ENCODE measurements at regions not wholly inside any gene's neighbourhood (a gene's known extent, or its start where the extent isn't known, plus 50 kb on each side); places are given as distances from the start of the nearest gene placed in this dataset.

DNA sequence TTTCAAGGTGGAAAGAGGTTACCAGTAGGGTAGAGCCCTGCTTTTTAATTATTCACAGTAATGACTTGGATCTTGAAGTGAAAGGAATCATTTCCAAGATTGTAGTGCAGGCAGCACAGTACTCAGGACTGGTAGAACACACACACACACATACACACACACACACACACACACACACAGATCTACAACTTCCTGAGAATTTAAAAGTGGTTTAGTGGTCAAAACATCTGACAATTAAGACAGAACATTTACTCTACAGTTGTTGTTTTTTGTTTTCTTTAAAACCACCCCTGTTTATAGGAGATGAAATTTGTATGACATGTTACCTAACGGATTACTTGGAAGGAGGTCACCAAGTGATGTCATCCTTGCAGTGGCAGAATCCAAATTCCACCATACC lies 146.7 kb upstream of the VRK2 start:
- no peak for DNase-seq

DNA sequence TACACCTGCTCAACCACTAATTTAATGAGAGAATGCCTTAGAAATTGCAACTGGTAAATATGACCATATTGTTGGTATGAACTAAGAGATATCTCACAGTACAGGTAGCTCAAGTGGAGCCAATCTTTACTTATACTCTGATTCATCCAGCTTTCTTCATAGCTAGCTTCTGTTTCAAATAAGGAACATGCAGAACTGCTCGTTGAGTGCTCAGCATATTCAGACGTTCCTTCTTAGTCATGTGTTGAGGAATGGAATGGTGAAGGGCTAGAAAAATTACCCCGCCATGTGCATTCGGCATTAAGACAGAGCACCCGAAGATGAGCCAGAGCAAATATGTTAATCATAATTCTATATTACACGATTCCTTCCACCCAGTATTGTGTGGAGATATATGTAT lies 144.0 kb upstream of the VRK2 start:
- DNase-seq, result no peak

DNA sequence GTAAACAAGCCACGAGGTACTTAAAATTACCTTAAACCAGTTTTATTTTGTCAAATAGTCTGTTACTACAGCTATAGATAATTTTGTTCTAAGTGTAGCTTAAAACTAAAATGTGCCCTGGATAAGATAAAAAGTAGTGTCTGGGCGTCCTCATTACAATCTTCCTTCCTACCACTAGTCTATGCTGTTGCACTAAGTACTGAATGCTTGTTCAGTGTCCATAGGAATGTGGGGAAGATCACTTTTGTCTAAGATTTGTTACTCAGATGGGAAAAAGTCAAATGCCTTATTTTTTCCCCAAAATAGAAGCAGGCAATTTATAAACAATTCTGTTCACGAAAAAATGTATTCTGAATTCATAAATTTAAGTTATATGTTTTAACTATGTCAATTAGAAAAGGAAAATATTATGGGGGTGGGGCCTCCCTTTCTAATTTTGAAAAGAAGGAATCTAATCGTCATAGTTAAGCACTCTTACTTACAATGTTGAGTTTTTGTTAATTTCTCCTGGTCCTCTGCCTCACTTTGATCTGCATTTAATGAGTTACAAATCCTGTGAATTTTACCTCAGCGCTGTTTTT lies 140.4 kb upstream of the VRK2 start:
- DNase-seq, result no peak

DNA sequence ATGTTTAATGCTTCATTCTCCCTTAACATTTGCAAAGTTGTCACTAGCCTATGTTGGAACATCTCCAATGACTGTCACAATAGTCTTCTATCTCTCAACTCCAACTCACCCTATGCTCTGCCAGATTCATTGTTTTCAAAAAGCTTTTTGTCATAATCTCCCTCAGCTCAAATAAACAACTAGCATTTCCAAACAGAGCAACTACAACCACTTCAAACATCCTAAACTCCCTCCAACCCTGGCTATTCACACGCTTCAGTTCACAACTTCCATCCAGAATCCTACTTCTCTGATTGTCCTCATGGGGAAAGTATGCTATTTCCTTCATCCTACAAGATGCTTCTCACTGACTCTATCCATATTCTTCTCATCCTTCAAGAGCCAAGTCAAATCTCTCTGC lies 139.2 kb upstream of the VRK2 start:
- no peak for DNase-seq

DNA sequence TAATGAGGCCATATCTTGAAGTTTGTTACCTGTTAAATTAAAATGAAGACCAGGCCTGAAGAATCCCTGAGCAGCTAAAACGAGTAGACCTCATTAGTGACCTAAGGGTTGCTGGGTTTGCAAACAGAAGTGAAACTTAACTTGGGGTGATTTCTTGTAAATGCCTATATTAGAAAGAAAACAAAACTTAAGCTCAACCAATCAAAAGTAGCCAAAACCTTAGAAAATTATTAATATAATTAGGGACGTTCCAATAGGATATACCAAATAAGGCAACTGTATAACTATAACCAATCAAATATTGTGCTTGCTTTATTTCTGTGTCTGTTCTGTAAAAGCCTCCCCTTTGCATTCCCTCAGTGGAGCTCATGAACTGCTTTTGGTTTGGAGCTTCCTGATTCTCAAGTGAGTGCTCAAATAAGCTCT lies 137.9 kb upstream of the VRK2 start:
- no peak for DNase-seq

DNA sequence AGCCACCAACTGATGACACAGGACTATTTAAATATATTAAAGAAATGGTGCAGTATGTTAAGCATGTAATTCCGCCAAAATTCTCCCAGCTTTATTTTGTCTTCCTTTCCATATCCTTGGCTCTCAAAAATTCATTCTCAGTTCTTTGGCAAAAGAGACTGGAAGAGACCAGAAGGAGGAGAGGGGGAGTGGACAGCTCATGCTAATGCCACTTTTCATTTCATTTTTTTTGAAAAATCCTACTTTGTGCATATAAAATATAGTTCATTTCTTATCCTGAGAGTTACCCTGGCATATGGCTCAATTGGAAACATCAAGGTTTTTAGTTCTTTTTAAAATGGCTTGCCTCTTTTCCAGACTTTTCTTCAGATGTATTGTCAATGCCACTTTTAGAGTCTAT lies 128.5 kb upstream of the VRK2 start:
- DNase-seq, result no peak

DNA sequence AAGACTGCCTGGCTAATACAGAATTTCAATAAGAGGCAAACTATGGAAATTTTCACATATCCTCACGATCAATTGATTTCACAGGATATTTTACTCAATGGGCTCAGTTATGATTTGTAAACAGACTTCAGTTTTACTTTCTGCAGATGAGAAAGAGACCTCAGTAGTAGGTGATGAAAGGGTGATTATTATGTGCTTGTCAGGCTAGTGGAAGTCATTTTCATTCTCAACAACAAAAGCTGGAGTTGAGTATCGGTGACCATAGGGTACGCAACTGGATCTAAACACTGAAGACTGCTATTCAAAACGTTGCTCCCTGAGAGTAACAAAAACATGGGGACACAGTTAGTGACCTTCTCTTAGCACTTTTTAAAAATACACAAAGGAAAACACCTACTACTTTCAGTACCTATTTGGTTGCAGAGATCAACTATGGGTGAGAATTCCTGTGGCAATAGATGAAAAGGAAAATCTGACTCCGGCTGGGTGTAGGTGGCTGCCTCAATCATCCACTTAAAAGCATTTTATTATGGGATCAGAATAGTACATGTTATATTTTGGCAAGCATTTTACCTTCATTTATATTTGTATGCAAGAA lies 126.2 kb upstream of the VRK2 start:
- DNase-seq, result no peak

DNA sequence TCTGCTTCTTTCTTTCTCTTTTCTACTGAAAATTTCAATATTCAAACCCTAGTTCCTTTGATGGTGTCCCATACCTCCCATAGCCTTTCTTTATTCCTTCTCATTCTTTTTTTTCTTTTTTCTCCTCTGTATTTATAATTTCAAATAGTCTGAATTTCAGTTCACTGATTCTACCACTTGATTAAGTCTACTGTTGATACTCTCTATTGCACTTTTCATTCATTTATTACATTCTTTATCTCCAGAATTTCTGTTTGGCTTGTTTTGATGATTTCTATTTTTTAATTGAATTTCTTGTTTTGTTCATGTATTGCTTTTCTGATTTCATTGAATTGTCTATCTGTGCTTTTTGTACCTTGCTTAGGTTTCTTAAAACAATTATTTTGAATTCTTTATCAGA lies 111.9 kb upstream of the VRK2 start:
- DNase-seq, result no peak

DNA sequence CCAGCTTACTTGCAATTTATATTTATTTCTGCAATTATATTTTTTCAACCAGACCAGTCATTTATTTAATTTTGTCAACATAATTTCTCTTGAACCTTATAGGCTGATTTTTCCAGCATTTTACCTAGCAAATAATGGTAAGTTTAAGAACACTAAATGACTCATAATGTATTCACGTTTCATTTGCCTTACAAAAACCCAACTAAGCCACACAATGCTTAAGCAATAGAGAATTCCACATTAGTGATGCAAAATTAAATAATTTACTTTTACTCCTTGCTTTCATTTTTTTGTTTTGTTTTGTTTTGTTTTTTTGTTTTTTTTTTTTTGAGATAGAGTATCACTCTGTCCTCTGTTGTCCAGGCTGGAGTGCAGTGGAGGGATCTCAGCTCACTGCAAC lies 110.4 kb upstream of the VRK2 start:
- no peak for DNase-seq

DNA sequence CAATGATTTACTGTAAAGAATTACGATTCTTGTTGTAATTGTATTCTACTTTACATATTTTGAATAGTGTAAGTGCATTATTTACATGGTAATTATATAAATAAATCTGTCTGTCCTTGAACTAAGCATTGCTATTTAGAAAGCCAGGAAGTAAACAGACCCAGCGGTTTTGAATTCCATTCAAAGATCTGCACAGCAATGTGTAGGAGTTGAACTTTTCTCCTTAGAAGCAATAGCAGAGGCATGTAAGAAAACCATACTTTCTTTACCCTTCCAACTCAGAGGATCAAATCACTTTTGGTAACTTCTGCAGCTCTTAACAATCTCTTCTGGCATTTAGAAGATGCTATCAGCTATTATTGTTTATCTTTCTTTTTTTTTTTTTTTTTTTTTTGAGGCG lies 109.2 kb upstream of the VRK2 start:
- DNase-seq, result no peak

DNA sequence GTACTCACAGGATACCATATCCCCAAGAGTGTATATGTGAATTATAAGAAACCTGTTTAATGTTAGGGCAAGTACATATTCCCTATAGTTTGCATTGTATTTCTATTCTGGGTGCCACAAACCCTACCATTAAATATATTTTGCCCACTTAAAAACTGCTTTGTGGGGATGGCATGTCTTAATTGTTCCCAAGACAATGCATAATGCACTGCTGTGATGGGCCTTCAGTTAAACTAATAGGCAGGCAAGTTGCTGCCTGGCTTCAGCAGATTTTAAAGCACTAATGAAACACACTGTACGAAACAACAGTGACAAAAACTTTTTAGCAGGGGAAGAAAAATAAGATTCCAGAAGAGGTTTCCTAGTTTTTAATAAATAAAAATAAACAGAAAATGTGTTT lies 104.8 kb upstream of the VRK2 start:
- DNase-seq, result no peak

DNA sequence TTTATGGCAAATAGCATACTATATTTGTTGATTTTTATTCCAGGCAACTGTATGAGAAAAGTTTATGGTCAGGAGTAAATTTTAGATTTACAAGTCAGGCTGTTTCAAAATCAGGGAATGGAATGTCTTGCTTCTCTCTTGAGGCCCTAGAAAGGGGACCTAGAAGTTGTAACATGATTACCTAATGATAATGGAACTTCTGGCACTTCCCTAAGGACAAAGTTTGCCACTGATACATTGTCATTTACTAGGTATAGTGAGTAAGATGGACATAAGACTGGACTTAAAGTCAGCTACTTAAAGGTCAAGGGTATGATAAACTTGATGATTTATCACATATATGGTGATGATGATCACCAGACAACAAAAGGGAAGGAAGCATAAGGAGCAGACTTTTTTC lies 103.3 kb upstream of the VRK2 start:
- DNase-seq, result no peak

DNA sequence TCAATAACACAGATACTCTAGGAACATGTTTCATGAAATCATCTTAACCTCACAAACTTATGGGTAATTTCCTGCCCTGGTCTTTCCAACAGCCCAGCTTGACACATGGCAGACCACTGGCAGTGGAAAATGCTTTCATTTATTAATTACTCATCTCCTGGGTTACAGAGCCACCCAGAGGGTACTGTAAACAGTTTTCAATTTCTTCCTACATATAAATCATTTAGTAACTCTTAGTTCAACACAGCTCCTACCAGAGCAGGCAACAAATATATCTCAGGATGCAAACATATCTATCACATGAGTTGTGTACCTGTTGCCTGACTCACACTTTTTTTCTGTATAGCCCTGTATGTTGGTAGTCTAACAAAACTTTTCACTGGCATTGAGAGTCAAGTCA lies 99.2 kb upstream of the VRK2 start:
- DNase-seq, result no peak

DNA sequence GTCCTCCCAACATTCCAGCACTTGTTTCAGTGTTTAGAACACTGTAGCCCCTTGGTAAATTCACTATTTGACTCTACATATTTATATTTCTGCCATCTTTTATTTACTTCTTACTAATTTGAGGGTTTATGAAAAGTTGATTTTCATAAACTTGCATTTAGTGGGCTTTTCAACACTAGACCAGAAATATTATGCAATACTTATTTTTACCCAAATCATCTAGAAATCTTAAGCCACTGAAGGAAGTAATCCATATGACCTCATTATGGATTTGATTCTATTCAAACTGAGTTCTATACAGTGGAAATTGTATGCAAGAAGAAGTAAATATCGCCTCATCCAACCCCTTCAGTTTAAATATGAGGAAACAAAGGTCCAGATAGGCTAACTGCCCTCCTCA lies 92.6 kb upstream of the VRK2 start:
- no peak for DNase-seq

DNA sequence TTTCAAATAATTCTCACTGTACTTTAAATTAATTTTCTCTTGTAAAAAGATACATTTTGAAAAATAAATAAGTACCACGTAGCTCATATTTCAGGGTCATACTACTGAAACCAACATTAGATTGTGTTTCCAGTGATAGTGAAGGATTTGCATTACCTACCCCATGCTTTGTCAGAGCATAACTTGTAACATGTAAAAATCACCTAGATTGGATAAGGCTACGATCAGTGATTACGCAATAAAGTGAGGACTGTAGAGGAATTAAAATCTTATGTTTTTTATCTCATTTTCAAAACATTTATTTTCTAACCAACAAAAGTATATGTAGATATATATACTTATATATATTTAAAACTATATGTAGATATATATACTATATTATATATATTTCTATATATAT lies 89.4 kb upstream of the VRK2 start:
- no peak for DNase-seq

DNA sequence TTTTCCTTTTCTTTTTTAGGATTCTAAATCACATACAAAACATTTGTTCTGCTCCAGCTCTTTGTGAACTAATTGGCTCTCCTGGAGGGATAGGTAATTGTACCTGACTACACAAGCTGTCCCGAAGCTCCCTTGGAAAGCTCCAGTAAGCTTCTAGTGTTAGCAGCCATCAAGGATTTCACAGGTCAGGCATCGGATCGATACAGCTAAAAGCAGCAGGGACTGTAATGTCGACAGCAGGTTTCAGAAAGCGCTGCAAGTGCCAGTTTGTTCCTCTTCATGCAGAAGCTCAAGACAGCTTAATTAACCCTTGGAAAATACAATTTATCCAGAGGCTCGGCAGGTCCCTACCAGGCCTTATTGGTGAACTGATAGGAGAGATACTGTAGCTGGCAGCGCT lies 87.2 kb upstream of the VRK2 start:
- no peak for DNase-seq

DNA sequence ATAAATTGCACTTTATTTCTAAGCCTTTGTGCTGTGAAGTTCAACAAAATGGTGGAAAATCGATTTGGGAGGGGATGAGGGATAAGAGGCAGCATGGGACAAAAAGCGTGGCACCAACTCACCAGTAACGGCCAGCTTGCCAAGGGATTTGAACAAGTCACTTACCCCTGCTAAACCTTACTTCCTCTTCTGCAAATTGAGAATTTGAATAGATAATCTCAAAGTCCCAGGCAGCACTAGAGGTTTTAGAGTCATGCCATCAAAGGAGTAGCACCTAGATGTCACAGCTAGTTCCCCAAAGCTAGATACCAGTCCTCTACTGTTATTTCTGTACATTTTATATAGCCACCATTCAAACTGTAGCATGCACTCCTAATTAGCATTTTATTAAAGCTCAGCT lies 83.7 kb upstream of the VRK2 start:
- DNase-seq, result no peak

DNA sequence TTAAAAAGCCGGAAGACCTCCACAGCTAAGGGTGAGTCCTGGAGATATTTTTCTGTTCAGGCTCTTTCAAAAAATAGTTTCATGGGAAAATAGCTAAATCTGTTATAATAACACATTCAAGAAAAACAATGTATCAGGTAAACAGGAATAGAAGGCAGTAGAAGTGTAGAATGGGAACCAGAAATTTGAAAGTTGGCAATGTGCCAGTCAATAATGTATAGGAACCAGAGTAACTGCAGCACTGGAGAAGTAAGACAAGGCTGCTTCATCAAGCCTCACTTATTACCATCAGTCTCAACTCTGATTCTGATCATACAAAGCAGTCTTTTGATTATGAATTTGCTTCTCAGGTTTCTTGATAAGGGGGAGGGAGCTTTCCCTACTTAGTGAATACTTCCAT lies 81.4 kb upstream of the VRK2 start:
- DNase-seq, result no peak

DNA sequence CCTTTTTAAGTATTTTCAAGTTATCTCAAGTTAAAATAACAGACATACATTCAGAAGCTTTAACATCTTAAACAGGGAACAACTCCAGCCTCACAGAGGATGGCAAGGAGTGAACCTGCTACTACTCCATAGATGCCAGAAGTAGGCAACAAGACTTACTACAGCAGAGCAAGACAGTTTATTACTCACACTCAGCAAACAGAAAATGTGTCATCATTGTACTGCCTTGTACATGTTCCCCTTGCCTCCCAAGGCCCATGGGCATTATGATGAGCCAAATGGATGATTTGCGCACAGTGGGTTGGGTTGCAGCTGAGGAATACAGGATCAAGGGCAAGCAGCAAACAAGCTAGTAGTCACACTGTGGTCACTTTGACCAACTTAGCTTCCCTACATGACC lies 80.6 kb upstream of the VRK2 start:
- no peak for DNase-seq

DNA sequence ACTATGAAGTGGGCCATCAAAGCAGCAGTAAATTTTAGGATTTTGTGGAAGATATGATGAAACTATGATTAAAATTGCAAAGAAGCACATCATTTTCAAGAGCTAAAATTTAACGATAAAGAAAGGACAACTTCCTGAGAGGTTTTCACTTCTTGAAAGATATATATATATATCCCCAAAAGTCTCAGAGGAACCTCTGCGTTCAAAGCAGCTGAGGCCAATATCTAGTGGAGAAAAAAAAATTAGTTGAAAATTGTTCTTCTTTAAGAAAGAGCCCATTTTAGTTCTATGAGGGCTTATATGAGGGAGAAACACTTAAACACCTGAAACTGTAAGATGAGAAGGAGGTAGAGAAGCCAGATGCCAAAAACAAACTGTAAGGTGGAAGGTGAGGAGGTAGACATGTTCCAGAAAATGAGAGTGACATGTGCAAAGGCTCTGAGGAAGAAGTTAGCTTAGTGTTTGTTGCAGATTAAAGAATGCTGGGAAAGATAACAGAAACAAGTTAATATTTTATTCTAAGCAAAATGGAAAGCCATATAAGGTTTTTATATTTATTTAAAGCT lies 72.9 kb upstream of the VRK2 start:
- DNase-seq, result no peak

DNA sequence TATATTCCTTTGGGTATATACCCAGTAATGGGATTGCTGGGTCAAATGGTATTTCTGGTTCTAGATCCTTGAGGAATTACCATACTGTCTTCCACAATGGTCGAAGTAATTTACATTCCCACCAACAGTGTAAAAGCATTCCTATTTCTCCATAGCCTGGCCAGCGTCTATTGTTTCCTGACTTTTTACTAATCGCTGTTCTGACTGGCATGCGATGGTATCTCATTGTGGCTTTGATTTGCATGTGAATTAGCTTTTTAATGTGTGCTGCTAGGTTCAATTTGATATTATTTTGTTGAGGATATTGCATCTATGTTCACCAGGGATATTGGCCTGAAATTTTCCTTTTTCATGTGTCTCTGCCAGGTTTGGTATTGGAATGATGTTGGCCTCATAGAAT lies 67.4 kb upstream of the VRK2 start:
- DNase-seq, result no peak

DNA sequence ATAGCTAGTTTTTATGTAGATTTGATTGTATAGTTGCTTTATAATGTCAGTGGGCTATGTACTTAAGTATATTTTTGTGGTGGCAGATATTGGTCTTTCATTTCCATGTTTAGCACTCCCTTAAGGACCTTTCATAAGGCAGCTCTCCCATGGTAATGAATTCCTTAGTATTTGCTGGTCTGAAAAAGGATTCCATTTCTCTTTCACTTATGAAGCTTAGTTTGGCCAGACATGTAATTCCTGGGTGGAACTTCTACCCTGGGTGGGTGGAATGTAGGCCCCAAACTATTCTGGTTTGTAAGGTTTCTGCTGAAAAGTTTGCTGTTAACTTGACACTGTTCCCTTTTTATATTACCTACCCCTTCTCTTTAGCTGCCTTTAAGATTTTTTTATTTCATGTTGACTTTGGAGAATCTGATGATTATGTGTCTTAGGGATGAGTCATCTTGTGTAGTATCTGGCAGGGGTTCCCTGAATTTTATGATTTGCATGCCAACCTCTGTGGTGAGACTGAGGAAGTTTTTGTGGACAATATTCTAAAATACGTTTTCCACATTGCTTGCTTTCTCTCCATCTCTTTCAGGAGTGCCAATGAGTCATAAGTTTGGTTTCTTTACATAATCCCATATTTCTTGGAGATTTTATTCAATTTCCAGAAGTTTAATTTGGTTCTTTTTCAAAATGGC lies 65.4 kb upstream of the VRK2 start:
- DNase-seq, result no peak

DNA sequence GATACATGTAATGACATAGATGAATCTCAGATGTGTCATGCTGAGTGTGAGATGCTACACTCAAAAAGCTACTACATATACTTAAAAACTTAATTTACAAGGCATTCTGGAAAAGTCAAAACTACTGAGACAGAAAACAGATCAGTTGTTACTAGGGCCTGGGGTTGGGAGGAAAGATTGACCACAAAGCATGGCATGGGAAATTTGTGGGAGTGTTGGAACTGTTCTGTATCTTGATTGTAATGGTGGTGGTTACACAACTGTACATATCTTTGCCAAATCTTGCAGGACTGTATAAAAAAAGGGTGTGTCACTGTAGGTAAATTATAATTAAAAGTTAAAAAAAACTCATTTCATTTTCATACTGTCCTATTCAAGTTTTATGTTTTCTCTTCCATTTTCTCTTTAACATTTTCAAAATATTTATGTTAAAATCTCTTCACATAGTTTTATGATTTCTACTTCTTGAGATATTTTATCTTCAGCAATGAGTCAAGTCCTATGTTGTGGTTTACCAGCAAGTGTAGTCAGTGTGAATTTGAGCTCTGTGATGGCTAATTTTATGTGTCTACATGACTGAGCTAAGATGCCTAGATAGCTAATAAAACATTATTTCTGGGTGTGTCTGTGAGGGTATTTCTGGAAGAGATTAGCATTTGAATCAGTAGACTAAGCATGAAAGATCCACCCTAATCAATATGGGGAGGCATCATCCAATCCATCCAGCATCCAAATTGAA lies 58.6 kb upstream of the VRK2 start:
- DNase-seq, result no peak
